GM12874 (cell line): ENCODE measurements at regions not wholly inside any gene's neighbourhood (a gene's known extent, or its start where the extent isn't known, plus 50 kb on each side); places are given as distances from the start of the nearest gene placed in this dataset.

Source experiments
- TF ChIP-seq, protein P1 (sequence below): IDR thresholded peaks from 2 replicates; pipeline ENCODE4 v1.5.1; 2011; ENCODE audit warnings: low read depth, mild to moderate bottlenecking, control low read depth, low read length, moderate library complexity; ENCODE audit not compliant: insufficient read depth

DNA sequence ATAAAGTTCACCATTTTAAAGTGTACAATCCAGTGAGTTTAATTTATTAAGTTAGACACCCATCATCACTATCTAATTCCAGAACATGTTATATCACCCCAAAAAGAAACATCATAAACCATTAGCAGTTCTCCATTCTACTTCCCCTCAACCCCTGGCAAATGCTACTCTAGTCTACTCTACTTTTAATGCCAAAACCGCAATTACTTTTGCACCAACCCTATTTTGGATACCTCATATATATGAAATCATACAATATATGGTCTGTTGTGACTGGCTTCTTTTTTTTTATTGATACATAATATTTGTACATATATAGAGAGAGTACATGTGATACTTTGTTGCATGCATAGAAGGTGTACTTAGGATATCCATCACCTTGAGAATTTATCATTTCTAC is 190.5 kb upstream of the RARB start:
- TF ChIP-seq, protein P1, sequence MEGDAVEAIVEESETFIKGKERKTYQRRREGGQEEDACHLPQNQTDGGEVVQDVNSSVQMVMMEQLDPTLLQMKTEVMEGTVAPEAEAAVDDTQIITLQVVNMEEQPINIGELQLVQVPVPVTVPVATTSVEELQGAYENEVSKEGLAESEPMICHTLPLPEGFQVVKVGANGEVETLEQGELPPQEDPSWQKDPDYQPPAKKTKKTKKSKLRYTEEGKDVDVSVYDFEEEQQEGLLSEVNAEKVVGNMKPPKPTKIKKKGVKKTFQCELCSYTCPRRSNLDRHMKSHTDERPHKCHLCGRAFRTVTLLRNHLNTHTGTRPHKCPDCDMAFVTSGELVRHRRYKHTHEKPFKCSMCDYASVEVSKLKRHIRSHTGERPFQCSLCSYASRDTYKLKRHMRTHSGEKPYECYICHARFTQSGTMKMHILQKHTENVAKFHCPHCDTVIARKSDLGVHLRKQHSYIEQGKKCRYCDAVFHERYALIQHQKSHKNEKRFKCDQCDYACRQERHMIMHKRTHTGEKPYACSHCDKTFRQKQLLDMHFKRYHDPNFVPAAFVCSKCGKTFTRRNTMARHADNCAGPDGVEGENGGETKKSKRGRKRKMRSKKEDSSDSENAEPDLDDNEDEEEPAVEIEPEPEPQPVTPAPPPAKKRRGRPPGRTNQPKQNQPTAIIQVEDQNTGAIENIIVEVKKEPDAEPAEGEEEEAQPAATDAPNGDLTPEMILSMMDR: no peak

DNA sequence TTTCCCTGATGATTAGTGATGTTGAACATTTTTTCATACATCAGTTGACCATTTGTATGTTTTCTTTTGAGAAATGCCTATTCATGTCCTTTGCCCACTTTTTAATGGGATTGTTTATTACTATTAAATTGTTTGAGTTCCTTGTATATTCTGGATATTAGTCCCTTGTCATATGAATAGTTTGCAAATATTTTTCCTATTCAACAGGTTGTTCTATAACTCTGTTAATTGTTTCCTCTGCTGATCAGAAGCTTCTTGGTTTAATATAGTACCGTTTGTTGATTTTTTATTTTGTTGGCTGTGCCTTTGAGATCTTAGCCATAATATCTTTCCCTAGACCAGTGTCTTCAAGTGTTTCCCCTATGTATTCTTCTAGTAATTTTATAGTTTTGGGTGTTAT is 189.0 kb upstream of the RARB start:
- TF ChIP-seq, protein P1: no peak

GRCh38 chr3:25246913-25247312 is 181.2 kb upstream of the RARB start:
- TF ChIP-seq, protein P1: no peak

DNA sequence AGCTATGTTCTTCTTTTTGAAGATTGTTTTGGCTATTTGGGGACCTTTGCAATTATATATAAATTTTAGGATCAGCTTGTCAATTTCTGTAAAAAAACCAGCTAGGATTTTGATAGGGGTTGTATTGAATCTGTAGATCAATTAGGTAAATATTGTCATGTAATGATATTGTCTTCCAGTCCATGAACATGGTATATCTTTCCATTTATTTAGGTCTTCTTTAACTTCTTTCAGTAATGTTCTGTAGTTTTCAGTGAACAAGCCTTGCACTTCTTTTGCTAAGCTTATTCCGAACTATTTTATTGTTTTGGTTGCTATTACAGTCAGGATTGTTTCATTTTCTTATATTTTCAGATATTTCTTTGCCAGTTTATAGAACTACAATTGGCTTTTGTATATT is 175.8 kb upstream of the RARB start:
- TF ChIP-seq, protein P1: no peak

GRCh38 chr3:25257026-25257425 is 171.0 kb upstream of the RARB start:
- TF ChIP-seq, protein P1: no peak

GRCh38 chr3:25259871-25260270 is 168.2 kb upstream of the RARB start:
- TF ChIP-seq, protein P1: no peak

DNA sequence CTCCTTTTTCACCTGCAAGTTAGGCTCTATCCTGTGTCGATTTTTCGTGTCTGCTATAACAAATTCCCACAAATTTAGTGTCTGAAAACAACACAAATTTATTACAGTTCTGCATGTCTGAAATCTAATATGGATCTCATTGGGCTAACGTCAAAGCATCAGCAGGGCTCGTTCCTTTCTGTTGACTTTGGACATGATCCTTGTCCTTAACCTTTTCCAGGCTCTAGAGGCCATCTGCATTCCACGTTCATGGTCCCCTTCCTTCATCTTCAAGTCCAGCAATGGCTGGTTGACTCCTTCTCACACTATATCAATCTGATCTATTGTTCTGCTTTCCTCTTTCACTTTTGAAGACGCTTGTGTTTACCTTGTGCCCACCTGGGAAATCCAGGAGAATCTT is 165.7 kb upstream of the RARB start:
- TF ChIP-seq, protein P1: no peak

GRCh38 chr3:25265284-25265683 is 162.8 kb upstream of the RARB start:
- TF ChIP-seq, protein P1: no peak
